GDM1 (cell line): ENCODE measurements at regions not wholly inside any gene's neighbourhood (a gene's known extent, or its start where the extent isn't known, plus 50 kb on each side); places are given as distances from the start of the nearest gene placed in this dataset.

Experiments used
- DNase-seq: peaks from one replicate; lab custom pipeline; 2025; lab: John Stamatoyannopoulos, UW

GRCh38 chr2:14910654-14911053, 278.1 kb downstream of the LRATD1 start:
- no peak for DNase-seq

GRCh38 chr2:14915983-14916382, 283.5 kb downstream of the LRATD1 start:
- no peak for DNase-seq

DNA sequence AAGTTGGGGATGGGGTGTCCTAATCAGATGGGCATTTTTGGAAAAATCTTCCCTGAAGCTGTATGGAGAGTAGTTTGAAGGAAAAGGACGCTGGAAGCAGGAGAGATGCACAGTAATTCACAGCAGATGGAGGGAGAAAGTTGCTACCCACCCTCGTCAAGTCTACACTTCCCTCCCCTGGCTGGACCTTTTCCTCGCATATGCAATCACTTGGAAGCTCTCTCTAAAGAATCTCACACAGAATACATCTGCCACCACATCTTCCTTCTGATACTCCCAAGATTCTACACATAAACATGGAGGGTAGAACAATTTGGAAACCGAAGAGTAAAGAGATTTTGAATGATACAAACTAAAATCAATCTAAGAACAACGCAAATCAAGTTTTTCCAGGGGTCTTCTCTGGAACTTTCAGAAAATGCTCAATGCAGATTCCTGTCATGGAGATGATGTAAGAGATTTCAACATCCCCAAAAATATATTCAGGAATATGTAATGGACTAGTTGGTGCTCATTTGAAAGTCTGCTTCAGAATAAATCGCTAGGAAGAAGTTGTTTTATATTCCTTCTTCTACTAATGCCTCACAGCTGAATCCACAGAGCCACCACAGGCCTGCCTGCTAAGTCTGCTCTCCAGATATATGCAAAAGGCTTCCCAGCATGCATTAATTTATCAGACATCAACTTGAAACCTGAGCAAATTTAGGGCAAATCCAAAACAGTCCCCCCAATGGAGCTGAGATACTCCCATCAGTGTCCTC, 291.5 kb downstream of the LRATD1 start:
- no peak for DNase-seq

- DNase-seq = no peak
Observed at GRCh38 chr2:14925471-14925870, 293.0 kb downstream of the LRATD1 start.

DNA sequence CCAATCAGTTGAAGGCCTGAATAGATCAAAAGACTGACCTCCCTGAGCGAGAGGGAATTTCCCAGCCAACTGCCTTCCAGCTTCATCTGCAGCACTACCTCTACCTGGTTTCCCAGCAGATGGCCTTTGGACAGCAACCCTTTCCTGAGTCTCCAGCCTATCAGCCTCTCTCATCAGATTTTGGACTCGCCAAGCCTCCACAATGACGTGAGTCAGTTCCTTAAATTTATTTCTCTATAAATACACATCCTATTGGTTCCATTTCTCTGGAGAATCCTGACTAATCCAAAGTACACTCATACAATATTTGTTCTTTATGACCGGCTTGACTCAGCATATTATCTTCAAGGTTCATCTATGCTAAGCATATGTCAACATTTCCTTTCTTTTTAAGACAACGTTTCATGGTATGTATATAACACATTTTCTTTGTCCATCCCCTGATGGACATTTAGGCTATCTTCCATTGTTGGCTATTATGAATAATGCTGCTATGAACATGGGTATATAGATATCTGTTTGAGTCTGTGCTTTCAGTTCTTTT, 294.6 kb downstream of the LRATD1 start:
- no peak for DNase-seq

- no peak for DNase-seq
Observed at GRCh38 chr2:14928056-14928455, 295.5 kb downstream of the LRATD1 start.

DNA sequence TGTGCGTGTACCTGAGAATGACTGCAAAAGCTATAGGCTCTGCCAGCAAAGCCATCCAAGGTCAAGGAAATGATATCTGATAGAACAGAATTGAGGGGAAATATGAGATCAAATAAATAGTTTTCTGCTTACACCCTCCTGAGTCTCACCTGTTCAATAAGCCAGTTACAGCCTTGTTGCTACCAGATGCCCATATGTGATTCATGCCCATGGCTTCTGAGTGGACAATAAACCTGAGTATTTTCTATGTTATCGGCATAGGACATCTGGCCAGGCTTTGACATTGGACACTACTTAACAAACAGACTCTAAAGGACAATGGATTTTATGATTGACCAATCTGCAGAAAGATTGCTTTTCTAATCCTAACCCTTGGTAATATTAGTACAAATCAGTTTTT, 297.9 kb downstream of the LRATD1 start:
- DNase-seq = no peak

- DNase-seq = no peak
Observed at GRCh38 chr2:14932285-14932684, 299.8 kb downstream of the LRATD1 start.

DNA sequence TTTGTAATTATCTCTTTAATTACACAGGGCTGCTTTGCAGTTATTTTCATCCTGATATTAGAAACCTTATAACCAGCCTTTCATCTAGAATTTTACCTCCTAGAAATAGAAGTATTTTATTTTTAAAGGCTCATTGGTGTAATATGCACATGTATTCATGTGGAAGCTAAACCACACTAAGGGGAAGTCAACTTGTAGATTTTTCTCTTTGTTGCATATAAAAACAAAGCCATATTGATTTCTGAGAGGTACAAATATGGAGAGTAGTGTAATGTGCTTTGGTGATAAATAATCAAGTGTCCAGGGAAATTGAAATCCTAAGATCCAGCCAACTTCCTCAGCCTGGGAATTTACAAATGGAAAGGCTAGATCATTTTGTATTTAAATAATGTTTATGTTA, 301.2 kb downstream of the LRATD1 start:
- DNase-seq = no peak

DNA sequence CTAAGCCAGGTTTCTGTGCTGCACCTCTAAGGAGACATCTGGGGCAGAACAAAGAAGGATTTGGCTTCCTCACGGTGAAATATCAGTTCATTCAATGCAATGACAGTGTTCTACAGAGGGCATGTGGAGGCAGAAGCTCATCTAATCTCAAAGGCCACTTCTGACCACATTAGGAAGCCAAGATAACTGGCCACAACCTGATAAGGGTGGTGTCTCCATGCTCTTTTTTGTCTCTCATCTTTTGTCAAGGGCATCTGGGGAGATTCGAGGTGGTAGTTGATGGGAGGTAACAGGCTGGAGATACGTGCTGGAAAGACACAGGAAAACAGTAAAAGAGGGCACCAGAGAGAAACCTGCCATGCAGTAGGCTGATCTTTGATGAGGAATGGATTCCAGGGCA, 303.9 kb downstream of the LRATD1 start:
- no peak for DNase-seq

GRCh38 chr2:14937336-14937735, 304.8 kb downstream of the LRATD1 start:
- DNase-seq = no peak

DNA sequence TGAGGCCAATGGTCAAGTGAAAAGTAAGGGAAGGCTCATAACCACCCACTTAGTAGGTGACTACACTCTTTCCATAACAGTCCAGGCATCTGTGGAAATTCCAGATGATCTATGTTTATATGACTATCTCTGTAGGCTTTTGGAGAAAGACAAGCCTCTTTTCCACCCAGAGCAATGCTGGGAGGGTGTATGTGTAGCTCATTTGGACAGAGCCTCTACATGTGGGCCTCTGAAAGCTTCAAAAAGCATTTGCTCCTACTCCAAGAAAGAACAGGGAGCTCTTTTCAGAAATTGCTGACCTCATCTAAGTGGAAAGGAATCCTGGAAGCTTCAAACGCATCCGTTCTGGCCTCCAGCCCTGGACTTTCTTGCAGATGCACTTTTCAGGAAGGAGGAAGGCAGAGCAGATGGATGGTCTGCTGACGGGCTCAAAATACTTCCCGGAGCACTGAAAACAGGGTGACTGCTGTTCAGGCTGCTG, 308.7 kb downstream of the LRATD1 start:
- no peak for DNase-seq

- no peak for DNase-seq
Observed at GRCh38 chr2:14942987-14943386, 310.5 kb downstream of the LRATD1 start.

DNA sequence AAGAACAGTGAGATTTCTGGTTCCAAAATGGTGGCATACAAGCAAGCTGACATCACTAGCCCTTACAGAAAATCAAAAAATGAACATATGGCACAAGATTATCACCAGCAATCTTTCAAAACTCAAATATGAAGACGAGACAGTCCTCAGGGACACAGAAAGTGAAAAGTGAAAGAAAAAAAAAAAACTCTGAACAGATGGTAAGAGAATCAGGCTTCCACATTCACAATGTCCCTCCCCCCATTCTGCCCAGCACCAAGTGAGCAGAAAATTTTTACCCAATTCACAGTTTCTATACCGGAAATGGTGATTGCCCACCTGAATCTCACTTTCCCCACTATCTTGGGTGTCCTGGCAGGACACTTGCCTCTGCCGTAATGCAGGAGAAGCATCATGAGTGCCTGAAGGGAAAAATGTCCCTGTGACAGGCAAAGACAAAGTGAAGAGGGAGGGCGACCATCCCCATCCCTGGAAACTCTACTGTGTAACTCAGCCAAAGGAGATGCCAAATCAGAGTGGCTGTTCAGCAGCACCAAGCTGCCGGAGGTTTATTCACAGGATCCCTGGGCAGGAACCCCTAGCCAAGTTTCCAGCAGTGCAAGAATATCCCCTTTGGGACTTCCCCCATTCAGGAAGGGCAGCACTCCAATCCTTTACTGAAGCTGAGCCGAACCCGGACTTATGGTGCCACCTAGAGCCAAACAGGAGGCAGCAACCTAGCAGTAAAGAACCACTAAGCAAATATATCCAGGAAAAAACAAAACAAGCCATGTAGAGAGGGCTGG, 312.2 kb downstream of the LRATD1 start:
- no peak for DNase-seq

DNA sequence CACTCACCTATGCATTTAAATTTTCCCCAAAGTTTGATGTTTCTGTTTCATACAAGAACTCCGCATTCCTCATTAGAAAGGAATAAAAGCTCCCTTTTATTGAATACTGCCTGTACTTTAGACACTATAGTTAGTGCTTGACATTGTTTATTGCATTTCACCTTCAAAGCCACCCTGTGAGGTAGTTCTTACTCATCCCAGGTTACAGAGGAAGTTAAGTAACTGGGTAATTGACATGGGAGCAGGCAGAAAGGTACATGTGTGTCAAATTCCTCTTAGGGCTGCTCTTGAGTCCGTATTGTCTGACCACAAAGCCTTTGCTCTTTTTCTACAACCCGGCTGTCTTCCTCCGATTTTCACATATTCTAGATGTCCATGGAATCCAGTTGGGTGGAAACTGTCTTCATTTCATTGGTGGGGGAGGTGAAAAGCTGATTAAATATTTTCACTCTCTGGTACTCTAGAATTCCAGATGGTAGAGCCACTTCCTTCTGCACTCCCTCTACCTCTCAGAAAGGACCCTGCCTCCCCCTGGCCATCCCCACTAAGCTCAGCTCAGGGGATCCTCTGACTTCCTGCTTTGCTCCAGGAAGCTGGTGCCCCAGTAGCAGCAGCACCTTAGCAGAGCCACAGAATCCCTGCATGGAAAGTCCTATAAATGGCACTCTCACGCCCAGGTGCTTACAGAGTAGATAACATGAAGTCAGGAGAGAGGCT, 319.2 kb downstream of the LRATD1 start:
- no peak for DNase-seq

- no peak for DNase-seq
Observed at GRCh38 chr2:14952400-14952963, 320.0 kb downstream of the LRATD1 start.

DNA sequence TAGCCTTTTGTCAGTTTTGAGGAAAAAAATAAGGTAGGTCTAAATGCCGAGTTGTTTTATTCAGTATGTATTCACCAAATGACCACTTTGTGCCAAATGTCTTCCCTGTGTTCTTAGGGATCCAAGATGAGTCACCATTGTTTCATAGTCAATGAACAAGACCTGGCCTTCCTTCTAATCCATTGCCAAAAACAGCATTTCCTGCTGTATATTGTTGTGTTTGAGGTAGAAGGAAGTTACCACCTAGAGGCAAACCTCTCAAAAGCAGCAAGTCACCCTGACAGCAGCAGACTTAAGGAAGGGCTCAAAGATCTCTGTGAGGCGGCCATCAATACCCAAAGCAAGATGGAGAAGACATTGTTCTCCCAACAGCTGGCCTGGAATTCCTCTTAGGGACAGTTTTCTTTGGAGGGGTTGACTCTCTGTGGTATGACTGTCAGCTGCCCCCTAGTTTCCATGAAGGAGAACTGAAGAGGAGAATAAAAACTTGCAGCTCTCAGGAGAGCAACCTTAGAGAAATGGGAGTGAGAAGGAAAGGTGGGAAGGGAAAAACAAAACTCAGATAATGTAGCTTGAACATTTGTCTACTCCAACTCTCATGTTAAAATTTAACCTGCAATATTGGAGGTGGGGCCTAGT, 328.3 kb downstream of the LRATD1 start:
- no peak for DNase-seq

DNA sequence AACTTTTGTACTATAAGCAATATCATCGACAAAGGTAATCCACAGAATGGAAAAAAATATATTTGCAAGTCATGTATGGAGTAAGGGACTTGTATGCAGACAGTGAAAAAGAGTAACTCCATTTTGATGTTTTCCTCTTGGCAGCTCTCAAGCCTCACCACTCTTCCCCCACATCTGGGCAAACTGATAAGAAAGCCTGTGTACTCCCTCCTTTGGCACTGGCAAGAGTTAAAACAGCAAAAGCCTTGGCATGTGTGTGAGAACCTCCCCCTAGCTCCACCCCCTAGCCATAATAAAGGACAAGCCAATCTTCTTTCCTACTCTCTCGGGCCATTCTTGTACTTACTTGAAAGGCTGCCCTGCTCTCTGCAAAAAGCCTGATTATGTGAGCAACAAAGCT, 335.2 kb downstream of the LRATD1 start:
- DNase-seq = no peak

- DNase-seq = no peak
Observed at GRCh38 chr2:14975381-14975780, 342.9 kb downstream of the LRATD1 start.

- no peak for DNase-seq
Observed at GRCh38 chr2:14977021-14977420, 344.5 kb downstream of the LRATD1 start.

DNA sequence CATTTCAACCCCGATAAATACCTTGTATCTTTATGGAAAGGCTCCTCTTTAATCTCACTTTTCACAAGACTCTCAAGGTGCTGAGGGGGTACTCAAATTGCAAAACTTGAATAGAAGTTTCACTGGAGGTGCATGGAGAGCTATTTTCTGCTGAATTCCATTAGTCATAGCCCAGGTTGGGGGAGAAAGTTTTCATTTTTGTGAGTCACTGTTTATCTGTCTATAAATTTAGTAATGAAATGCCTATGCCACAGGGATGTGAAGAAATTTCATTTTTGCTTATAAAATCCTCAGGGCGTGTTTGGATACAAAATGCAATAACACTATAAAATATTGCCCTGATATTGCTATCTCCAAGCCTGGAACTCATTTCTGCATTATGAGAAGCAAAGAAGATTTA, 346.3 kb downstream of the LRATD1 start:
- no peak for DNase-seq

DNA sequence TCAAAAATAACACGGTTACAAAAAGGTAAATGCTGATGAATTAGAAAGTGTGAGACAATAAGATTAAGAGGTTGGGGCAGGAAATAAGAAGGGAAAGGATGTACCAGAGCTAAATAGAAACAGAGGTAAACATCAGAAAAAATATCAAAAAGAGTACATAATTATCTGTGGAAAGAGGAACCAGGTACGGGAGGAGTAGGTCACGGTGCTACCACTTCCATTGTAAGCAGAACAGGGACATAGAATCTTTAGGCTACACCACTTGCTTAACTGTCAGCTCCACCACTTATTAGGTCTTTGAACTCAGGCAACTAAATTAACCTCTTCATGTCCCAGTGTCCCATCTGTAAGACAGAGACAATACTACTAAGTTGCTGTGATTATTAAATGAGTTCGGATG, 350.3 kb downstream of the LRATD1 start:
- no peak for DNase-seq
